ENCODE measurements at regions not wholly inside any gene's neighbourhood (a gene's known extent, or its start where the extent isn't known, plus 50 kb on each side); places are given as distances from the start of the nearest gene placed in this dataset.

GRCh38 chr11:70863993-70864392 lies 388.4 kb downstream of the SHANK2 start:
- DNase-seq, result no peak

GRCh38 chr11:70865356-70865755 lies 387.0 kb downstream of the SHANK2 start:
- no peak for DNase-seq

GRCh38 chr11:70866834-70867233 lies 385.5 kb downstream of the SHANK2 start:
- DNase-seq, result no peak

GRCh38 chr11:70867281-70868047 lies 384.9 kb downstream of the SHANK2 start:
- DNase-seq, result no peak

GRCh38 chr11:70868341-70868885 lies 384.0 kb downstream of the SHANK2 start:
- no peak for DNase-seq

GRCh38 chr11:70869054-70869453 lies 383.3 kb downstream of the SHANK2 start:
- DNase-seq, result no peak

GRCh38 chr11:70871881-70872280 lies 380.5 kb downstream of the SHANK2 start:
- no peak for DNase-seq

- no peak for DNase-seq
These were observed 380.1 kb downstream of the SHANK2 start for GRCh38 chr11:70872299-70872698.

GRCh38 chr11:70872955-70873735 lies 379.2 kb downstream of the SHANK2 start:
- no peak for DNase-seq

- no peak for DNase-seq
These were observed 378.5 kb downstream of the SHANK2 start for GRCh38 chr11:70873736-70874412.

- no peak for DNase-seq
These were observed 375.7 kb downstream of the SHANK2 start for GRCh38 chr11:70876685-70877084.

GRCh38 chr11:70877151-70877550 lies 375.2 kb downstream of the SHANK2 start:
- no peak for DNase-seq

- DNase-seq, result no peak
These were observed 374.0 kb downstream of the SHANK2 start for GRCh38 chr11:70878366-70878765.

- DNase-seq, result no peak
These were observed 372.6 kb downstream of the SHANK2 start for GRCh38 chr11:70879601-70880285.

GRCh38 chr11:70880416-70880815 lies 372.0 kb downstream of the SHANK2 start:
- no peak for DNase-seq

- DNase-seq, result no peak
These were observed 370.2 kb downstream of the SHANK2 start for GRCh38 chr11:70881948-70882715.

GRCh38 chr11:70882716-70883085 lies 369.7 kb downstream of the SHANK2 start:
- no peak for DNase-seq

GRCh38 chr11:70883323-70883940 lies 368.9 kb downstream of the SHANK2 start:
- DNase-seq, result no peak

- DNase-seq, result no peak
These were observed 368.3 kb downstream of the SHANK2 start for GRCh38 chr11:70883973-70884623.

- DNase-seq, result no peak
These were observed 366.8 kb downstream of the SHANK2 start for GRCh38 chr11:70885281-70886231.
